ENCODE measurements at regions not wholly inside any gene's neighbourhood (a gene's known extent, or its start where the extent isn't known, plus 50 kb on each side); places are given as distances from the start of the nearest gene placed in this dataset.

DNA sequence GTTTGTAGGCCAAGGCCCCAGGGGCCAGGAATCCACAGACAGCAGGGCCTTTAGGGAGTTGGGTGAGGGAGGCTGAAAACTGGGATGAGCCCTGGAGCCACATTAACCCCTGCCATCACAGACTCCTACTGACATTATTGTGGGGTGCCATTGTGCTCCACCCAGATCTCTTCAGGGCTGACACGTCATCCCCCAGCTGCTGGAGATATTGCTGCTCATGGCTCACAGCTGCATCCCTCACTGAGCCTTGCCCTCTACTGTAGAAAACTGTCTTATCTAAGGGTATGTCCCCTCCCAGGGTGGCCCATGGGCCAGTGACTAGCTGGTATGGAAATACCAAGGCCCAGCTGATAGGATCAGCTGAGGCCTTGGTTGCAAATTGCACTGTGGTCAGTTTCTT is 87.3 kb upstream of the PRR23C start:
- TF ChIP-seq POLR2A (IDR thresholded peaks at IDR 0.05; ENCODE audit: insufficient read depth in 1 of 2, low read depth in 2 of 2, low read length in 2 of 2) (no peak), ZNF558 (CRISPR knock-in tag; IDR thresholded peaks at IDR 0.05; ENCODE audit: borderline replicate concordance) (no peak), ZBTB4 (CRISPR knock-in tag; IDR thresholded peaks at IDR 0.05; ENCODE audit: borderline replicate concordance) (no peak), KAT8 (CRISPR knock-in tag; IDR thresholded peaks at IDR 0.05) (no peak), ATF3 (CRISPR knock-in tag; IDR thresholded peaks at IDR 0.05) (no peak), SMARCE1 (IDR thresholded peaks at IDR 0.05; ENCODE audit: borderline replicate concordance) (no peak)
- TF ChIP-seq, protein P1, sequence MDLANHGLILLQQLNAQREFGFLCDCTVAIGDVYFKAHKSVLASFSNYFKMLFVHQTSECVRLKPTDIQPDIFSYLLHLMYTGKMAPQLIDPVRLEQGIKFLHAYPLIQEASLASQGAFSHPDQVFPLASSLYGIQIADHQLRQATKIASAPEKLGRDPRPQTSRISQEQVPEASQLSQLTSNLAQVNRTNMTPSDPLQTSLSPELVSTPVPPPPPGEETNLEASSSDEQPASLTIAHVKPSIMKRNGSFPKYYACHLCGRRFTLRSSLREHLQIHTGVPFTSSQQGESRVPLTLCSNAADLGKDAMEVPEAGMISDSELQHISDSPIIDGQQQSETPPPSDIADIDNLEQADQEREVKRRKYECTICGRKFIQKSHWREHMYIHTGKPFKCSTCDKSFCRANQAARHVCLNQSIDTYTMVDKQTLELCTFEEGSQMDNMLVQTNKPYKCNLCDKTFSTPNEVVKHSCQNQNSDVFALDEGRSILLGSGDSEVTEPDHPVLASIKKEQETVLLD (CRISPR knock-in tag; IDR thresholded peaks at IDR 0.05; ENCODE audit: low read depth): no peak
- TF ChIP-seq, protein P2, sequence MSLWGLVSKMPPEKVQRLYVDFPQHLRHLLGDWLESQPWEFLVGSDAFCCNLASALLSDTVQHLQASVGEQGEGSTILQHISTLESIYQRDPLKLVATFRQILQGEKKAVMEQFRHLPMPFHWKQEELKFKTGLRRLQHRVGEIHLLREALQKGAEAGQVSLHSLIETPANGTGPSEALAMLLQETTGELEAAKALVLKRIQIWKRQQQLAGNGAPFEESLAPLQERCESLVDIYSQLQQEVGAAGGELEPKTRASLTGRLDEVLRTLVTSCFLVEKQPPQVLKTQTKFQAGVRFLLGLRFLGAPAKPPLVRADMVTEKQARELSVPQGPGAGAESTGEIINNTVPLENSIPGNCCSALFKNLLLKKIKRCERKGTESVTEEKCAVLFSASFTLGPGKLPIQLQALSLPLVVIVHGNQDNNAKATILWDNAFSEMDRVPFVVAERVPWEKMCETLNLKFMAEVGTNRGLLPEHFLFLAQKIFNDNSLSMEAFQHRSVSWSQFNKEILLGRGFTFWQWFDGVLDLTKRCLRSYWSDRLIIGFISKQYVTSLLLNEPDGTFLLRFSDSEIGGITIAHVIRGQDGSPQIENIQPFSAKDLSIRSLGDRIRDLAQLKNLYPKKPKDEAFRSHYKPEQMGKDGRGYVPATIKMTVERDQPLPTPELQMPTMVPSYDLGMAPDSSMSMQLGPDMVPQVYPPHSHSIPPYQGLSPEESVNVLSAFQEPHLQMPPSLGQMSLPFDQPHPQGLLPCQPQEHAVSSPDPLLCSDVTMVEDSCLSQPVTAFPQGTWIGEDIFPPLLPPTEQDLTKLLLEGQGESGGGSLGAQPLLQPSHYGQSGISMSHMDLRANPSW (CRISPR knock-in tag; IDR thresholded peaks at IDR 0.05; ENCODE audit: borderline replicate concordance): no peak
- TF ChIP-seq, protein P3, sequence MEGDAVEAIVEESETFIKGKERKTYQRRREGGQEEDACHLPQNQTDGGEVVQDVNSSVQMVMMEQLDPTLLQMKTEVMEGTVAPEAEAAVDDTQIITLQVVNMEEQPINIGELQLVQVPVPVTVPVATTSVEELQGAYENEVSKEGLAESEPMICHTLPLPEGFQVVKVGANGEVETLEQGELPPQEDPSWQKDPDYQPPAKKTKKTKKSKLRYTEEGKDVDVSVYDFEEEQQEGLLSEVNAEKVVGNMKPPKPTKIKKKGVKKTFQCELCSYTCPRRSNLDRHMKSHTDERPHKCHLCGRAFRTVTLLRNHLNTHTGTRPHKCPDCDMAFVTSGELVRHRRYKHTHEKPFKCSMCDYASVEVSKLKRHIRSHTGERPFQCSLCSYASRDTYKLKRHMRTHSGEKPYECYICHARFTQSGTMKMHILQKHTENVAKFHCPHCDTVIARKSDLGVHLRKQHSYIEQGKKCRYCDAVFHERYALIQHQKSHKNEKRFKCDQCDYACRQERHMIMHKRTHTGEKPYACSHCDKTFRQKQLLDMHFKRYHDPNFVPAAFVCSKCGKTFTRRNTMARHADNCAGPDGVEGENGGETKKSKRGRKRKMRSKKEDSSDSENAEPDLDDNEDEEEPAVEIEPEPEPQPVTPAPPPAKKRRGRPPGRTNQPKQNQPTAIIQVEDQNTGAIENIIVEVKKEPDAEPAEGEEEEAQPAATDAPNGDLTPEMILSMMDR (CRISPR knock-in tag; IDR thresholded peaks at IDR 0.05): no peak
- TF ChIP-seq, protein P4, sequence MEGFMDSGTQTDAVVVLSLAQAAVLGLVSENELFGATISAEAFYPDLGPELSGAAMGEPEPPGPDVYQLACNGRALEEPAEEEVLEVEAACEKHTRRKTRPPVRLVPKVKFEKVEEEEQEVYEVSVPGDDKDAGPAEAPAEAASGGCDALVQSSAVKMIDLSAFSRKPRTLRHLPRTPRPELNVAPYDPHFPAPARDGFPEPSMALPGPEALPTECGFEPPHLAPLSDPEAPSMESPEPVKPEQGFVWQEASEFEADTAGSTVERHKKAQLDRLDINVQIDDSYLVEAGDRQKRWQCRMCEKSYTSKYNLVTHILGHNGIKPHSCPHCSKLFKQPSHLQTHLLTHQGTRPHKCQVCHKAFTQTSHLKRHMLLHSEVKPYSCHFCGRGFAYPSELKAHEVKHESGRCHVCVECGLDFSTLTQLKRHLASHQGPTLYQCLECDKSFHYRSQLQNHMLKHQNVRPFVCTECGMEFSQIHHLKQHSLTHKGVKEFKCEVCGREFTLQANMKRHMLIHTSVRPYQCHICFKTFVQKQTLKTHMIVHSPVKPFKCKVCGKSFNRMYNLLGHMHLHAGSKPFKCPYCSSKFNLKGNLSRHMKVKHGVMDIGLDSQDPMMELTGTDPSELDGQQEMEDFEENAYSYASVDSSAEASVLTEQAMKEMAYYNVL (CRISPR knock-in tag; IDR thresholded peaks at IDR 0.05; ENCODE audit: borderline replicate concordance): no peak
